Suprapubic skin (tissue), 4 donors: ENCODE measurements at regions not wholly inside any gene's neighbourhood (a gene's known extent, or its start where the extent isn't known, plus 50 kb on each side); places are given as distances from the start of the nearest gene placed in this dataset.

Source experiments
- EP300 ChIP-seq: sonication (generic); formaldehyde crosslinking; IDR thresholded peaks from one replicate; pipeline ENCODE4 v1.6.1; 2017; ENCODE audit warnings: antibody characterized with exemption
- POLR2A ChIP-seq, 2 donors: fragments of 450-650 bp; IDR thresholded peaks; one replicate each; pipeline ENCODE4 v1.6.1; 2017; ENCODE audit warnings: antibody characterized with exemption in 2 of 2, mild to moderate bottlenecking in 2 of 2, moderate library complexity in 2 of 2
- POLR2AphosphoS5 ChIP-seq, 3 donors: sonication (generic); formaldehyde crosslinking; IDR thresholded peaks; one replicate each; pipeline ENCODE4 v1.6.1; 2017; ENCODE audit warnings: antibody characterized with exemption in 3 of 3
- TF ChIP-seq, protein P1 (sequence below), 2 donors: fragments of 200-600 bp in 1 of 2; fragments of 450-650 bp in 1 of 2; sonication (generic) in 1 of 2; IDR thresholded peaks; one replicate each; pipeline ENCODE4 v1.5.1; 2016 to 2019; ENCODE audit warnings: antibody characterized with exemption in 2 of 2, mild to moderate bottlenecking in 1 of 2, moderate library complexity in 1 of 2

- TF ChIP-seq, protein P1, sequence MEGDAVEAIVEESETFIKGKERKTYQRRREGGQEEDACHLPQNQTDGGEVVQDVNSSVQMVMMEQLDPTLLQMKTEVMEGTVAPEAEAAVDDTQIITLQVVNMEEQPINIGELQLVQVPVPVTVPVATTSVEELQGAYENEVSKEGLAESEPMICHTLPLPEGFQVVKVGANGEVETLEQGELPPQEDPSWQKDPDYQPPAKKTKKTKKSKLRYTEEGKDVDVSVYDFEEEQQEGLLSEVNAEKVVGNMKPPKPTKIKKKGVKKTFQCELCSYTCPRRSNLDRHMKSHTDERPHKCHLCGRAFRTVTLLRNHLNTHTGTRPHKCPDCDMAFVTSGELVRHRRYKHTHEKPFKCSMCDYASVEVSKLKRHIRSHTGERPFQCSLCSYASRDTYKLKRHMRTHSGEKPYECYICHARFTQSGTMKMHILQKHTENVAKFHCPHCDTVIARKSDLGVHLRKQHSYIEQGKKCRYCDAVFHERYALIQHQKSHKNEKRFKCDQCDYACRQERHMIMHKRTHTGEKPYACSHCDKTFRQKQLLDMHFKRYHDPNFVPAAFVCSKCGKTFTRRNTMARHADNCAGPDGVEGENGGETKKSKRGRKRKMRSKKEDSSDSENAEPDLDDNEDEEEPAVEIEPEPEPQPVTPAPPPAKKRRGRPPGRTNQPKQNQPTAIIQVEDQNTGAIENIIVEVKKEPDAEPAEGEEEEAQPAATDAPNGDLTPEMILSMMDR (IDR thresholded peaks at IDR 0.05) = no peak
- TF ChIP-seq POLR2A (IDR thresholded peaks at IDR 0.05) (no peak), EP300 (no peak), POLR2AphosphoS5 (IDR thresholded peaks at IDR 0.05) (no peak)
Observed at GRCh38 chr4:33890841-33891240, 2353.5 kb downstream of the ARAP2 start.
